Renal cortical epithelial cell (primary cell): ENCODE measurements at regions not wholly inside any gene's neighbourhood (a gene's known extent, or its start where the extent isn't known, plus 50 kb on each side); places are given as distances from the start of the nearest gene placed in this dataset.
"Not testable (repeated sequence)": the region's sequence is repeated elsewhere in the genome, so short reads cannot be mapped to it uniquely, and the experiment has no call there.

Experiments used
- DNase-seq: peaks from one replicate; pipeline ENCODE4 v3.0.0-alpha.2; 2011; ENCODE audit warnings: low read depth

GRCh38 chr1:68782890-68783289, 286.0 kb upstream of the DEPDC1 start:
- no peak for DNase-seq

- no peak for DNase-seq
These were observed 288.4 kb upstream of the DEPDC1 start for GRCh38 chr1:68785328-68785727.

GRCh38 chr1:68788762-68789161, 291.9 kb upstream of the DEPDC1 start:
- DNase-seq = no peak

- no peak for DNase-seq
These were observed 294.9 kb upstream of the DEPDC1 start for GRCh38 chr1:68791800-68792199.

GRCh38 chr1:68795956-68796355, 299.1 kb upstream of the DEPDC1 start:
- peak; percentile 59 for DNase-seq

- no peak for DNase-seq
These were observed 300.0 kb upstream of the DEPDC1 start for GRCh38 chr1:68796888-68797287.

GRCh38 chr1:68798071-68798470, 301.2 kb upstream of the DEPDC1 start:
- no peak for DNase-seq

GRCh38 chr1:68799096-68799495, 302.2 kb upstream of the DEPDC1 start:
- no peak for DNase-seq

- peak; percentile 37 for DNase-seq
These were observed 303.3 kb upstream of the DEPDC1 start for GRCh38 chr1:68800182-68800581.

- DNase-seq = no peak
These were observed 304.6 kb upstream of the DEPDC1 start for GRCh38 chr1:68801440-68801839.

- no peak for DNase-seq
These were observed 308.3 kb upstream of the DEPDC1 start for GRCh38 chr1:68805097-68805641.

- DNase-seq = no peak
These were observed 311.5 kb upstream of the DEPDC1 start for GRCh38 chr1:68808351-68808750.

GRCh38 chr1:68811806-68812205, 314.9 kb upstream of the DEPDC1 start:
- peak; percentile 23 for DNase-seq

- DNase-seq = no peak
These were observed 315.5 kb upstream of the DEPDC1 start for GRCh38 chr1:68812333-68812732.

- DNase-seq = peak; percentile 62
These were observed 317.2 kb upstream of the DEPDC1 start for GRCh38 chr1:68814067-68814466.

GRCh38 chr1:68815632-68816031, 318.8 kb upstream of the DEPDC1 start:
- DNase-seq = no peak

GRCh38 chr1:68817505-68818210, 320.8 kb upstream of the DEPDC1 start:
- DNase-seq = not testable (repeated sequence)

GRCh38 chr1:68819190-68819829, 322.4 kb upstream of the DEPDC1 start:
- peak; percentile 35 for DNase-seq

- no peak for DNase-seq
These were observed 323.3 kb upstream of the DEPDC1 start for GRCh38 chr1:68820151-68820550.

- peak; percentile 16 for DNase-seq
These were observed 330.0 kb upstream of the DEPDC1 start for GRCh38 chr1:68826836-68827235.

- no peak for DNase-seq
These were observed 330.4 kb upstream of the DEPDC1 start for GRCh38 chr1:68827261-68827660.

- DNase-seq = no peak
These were observed 331.1 kb upstream of the DEPDC1 start for GRCh38 chr1:68828013-68828412.

GRCh38 chr1:68831281-68831680, 334.4 kb upstream of the DEPDC1 start:
- no peak for DNase-seq
